Calu3 (cell line): ENCODE measurements at regions not wholly inside any gene's neighbourhood (a gene's known extent, or its start where the extent isn't known, plus 50 kb on each side); places are given as distances from the start of the nearest gene placed in this dataset.
"Not testable (repeated sequence)": the region's sequence is repeated elsewhere in the genome, so short reads cannot be mapped to it uniquely, and the experiment has no call there.

Source experiments
- BruUV-seq: library from RNA; stranded (reverse); fragments of 400-500 nt; replicated peaks from 2 replicates; lab custom pipeline; 2021; lab: Mats Ljungman, UMichigan
- CTCF ChIA-PET: fragments of 300-600 bp; sonication (Branson Sonifier 250); formaldehyde crosslinking; loops from one replicate; lab custom pipeline; 2022; ENCODE audit warnings: antibody characterized with exemption; lab: Charles Lee
- DNase-seq: peaks from one replicate; pipeline ENCODE4 v3.0.0; 2022
- H3K27ac Mint-ChIP-seq: one replicate; pipeline ENCODE4 v1.8.0; 2022; ENCODE audit warnings: mixed read lengths; ENCODE audit not compliant: unreplicated experiment
- H3K27me3 Mint-ChIP-seq: one replicate; pipeline ENCODE4 v1.8.0; 2022; ENCODE audit warnings: mixed read lengths; ENCODE audit not compliant: unreplicated experiment
- H3K36me3 Mint-ChIP-seq: one replicate; pipeline ENCODE4 v1.8.0; 2022; ENCODE audit warnings: mild to moderate bottlenecking, moderate library complexity, mixed read lengths; ENCODE audit not compliant: insufficient read depth, unreplicated experiment
- H3K4me1 Mint-ChIP-seq: one replicate; pipeline ENCODE4 v1.8.0; 2022; ENCODE audit warnings: mild to moderate bottlenecking, low read depth, mixed read lengths; ENCODE audit not compliant: unreplicated experiment
- H3K4me3 Mint-ChIP-seq: one replicate; pipeline ENCODE4 v1.8.0; 2022; ENCODE audit warnings: mild to moderate bottlenecking, low read depth, moderate library complexity, mixed read lengths; ENCODE audit not compliant: unreplicated experiment
- H3K9me3 Mint-ChIP-seq: one replicate; pipeline ENCODE4 v1.8.0; 2022; ENCODE audit warnings: low read depth, mixed read lengths; ENCODE audit not compliant: unreplicated experiment
- intact Hi-C: fragments of 100-400 bp; cut with micrococcal nuclease; formaldehyde crosslinking; loops from one replicate; pipeline ENCODE4 v1.10.0; 2022; ENCODE audit not compliant: unreplicated experiment

DNA sequence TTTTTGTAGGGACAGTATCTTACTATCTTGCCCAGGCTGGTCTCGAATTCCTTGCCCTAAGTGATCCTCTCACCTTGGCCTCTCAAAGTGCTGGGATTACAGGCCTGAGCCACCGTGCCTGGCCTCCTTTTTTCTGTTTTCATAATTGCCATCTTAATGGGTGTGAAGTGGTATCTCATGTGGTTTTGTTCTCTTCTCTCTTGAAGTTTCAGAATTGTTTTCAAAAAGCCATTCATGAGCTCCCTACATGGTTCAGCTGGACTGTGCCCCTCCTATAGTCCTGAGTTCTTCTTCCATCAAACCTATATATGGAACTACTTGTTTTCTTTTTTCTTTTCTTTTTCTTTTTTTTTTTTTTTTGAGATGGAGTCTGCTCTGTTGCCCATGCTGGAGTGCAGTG is 60.3 kb downstream of the NPIPB11 start:
- H3K9me3 Mint-ChIP-seq, H3K4me1 Mint-ChIP-seq, H3K4me3 Mint-ChIP-seq, H3K36me3 Mint-ChIP-seq, H3K27me3 Mint-ChIP-seq, CTCF ChIA-PET, H3K27ac Mint-ChIP-seq, BruUV-seq, DNase-seq, intact Hi-C loops: not testable (repeated sequence)

GRCh38 chr16:29342937-29343336 is 63.6 kb downstream of the NPIPB11 start:
- H3K9me3 Mint-ChIP-seq, CTCF ChIA-PET, intact Hi-C loops, BruUV-seq, H3K36me3 Mint-ChIP-seq, H3K4me1 Mint-ChIP-seq, H3K4me3 Mint-ChIP-seq, H3K27ac Mint-ChIP-seq, H3K27me3 Mint-ChIP-seq, DNase-seq: not testable (repeated sequence)

DNA sequence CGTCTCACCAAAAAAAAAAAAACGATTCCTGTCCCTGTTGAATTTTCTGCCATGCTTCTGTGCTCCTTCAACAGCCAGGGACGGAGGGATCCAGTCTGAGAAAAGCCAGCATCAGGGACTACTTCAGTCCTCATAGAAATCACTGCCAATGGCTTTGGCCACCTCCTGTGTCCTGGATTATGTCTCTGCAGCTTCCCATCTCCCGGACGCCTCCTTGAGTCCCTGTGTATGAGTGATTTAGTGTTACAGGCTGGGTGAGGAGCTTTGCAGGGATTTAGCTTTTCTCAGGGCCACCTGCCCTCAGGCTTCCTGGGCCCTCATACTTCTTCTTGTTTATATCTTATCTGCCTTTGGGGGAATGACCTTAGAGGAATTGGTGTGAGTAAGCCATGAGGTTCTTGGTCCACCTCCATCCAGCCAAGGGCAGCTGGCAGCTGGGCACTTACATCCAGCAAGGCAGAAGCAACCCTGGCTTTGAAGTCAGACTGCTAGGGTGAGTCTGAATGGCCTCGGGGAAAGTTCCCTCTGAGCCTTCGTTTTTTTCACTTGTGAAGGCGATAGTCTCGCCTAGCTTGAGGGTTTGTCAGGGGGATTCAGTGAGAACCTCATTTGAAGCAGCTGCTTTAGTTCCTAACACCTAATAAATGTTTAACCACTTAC is 65.6 kb downstream of the NPIPB11 start:
- H3K27me3 Mint-ChIP-seq, CTCF ChIA-PET, H3K4me3 Mint-ChIP-seq, BruUV-seq, H3K27ac Mint-ChIP-seq, H3K9me3 Mint-ChIP-seq, H3K4me1 Mint-ChIP-seq, H3K36me3 Mint-ChIP-seq, intact Hi-C loops, DNase-seq: not testable (repeated sequence)

GRCh38 chr16:29340235-29340634 is 66.3 kb downstream of the NPIPB11 start:
- H3K27me3 Mint-ChIP-seq, BruUV-seq, H3K36me3 Mint-ChIP-seq, H3K27ac Mint-ChIP-seq, DNase-seq, H3K4me1 Mint-ChIP-seq, CTCF ChIA-PET, intact Hi-C loops, H3K4me3 Mint-ChIP-seq, H3K9me3 Mint-ChIP-seq: not testable (repeated sequence)

DNA sequence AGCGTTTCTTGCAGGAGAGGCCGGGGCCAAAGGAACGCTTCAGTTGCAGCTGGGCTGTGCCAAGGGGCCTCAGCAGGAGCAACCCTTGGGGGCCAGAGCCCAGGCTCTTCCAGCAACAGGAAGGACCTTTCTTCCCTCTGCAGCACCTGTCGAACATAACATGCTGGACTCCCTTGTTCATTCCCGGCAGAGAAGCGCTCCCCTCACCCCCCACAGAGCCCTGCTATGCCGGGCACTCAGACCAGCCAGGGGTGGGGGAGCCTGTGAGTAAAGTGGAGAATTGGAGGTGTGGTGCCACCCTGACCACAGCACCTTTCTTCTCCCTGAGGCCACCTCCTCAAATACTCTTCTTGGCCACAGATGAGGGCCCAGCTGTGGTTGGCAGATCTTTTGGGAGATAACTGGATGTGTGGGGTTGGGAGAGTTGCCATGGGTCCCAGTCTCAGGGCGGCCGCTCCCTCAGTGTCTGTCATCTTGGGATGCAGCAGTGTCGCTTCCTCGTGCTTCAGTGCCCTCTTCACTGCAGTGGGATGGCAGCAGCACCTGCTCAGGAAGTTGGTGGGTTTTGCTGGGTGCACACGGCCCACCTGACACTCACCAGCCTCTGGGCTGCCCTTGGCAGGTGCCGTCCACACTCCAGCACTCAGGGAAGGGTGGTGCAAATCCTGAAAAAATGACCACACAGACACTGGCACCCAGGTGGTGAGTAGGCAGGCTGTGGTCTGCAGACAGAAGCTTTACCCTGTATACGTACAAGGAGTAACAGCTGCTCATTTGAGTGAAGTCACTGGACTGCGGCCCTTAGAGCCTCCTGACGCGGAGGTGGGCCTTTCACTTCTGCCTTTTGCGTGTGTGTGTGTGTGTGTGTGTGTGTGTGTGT is 67.5 kb downstream of the NPIPB11 start:
- DNase-seq, H3K9me3 Mint-ChIP-seq, H3K4me1 Mint-ChIP-seq, H3K36me3 Mint-ChIP-seq, BruUV-seq, H3K27ac Mint-ChIP-seq, intact Hi-C loops, CTCF ChIA-PET, H3K4me3 Mint-ChIP-seq: not testable (repeated sequence)
- peaks cover 14% of the 10 kb centered on the region for H3K27me3 Mint-ChIP-seq

DNA sequence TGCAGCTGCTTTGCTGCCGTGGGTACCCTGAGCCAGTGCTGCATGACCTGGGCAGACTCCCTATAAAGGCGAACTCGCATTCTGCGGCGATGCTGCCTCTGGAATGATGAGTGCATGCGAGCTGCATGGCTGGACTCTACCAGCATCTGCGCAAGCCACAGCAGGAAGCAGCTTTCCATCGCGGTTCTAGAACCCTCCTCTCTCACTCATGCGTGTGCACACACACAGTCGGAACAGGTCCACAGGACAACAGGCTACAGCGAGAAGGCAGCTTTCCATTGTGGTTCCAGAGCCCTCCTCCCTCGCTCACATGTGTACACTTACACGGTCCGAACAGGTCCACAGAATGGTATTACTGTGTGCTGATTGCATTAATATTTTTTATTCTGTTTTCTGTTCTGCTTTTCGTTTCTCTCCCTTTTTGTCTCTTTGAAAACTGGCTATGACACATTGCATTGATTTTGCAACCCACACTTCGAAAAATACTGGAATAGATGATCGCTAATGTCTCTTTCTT is 69.1 kb downstream of the NPIPB11 start:
- intact Hi-C loops, DNase-seq: not testable (repeated sequence)

GRCh38 chr16:29335549-29335846 is 71.0 kb downstream of the NPIPB11 start:
- H3K27me3 Mint-ChIP-seq: peaks cover 14% of the 10 kb centered on the region
- H3K9me3 Mint-ChIP-seq, H3K4me3 Mint-ChIP-seq, intact Hi-C loops, DNase-seq, H3K36me3 Mint-ChIP-seq, H3K27ac Mint-ChIP-seq, H3K4me1 Mint-ChIP-seq, BruUV-seq, CTCF ChIA-PET: not testable (repeated sequence)

More for the DNA sequence above, 69.1 kb downstream of the NPIPB11 start:
- BruUV-seq, H3K27ac Mint-ChIP-seq, H3K9me3 Mint-ChIP-seq, H3K4me1 Mint-ChIP-seq, CTCF ChIA-PET, H3K36me3 Mint-ChIP-seq, H3K4me3 Mint-ChIP-seq: not testable (repeated sequence)
- peaks cover 14% of the 10 kb centered on the region for H3K27me3 Mint-ChIP-seq

- CTCF ChIA-PET, H3K27ac Mint-ChIP-seq, H3K4me1 Mint-ChIP-seq, H3K9me3 Mint-ChIP-seq, H3K36me3 Mint-ChIP-seq, DNase-seq, H3K4me3 Mint-ChIP-seq, intact Hi-C loops, BruUV-seq: not testable (repeated sequence)
- peaks cover 14% of the 10 kb centered on the region for H3K27me3 Mint-ChIP-seq
Measured at GRCh38 chr16:29334776-29335548, 71.5 kb downstream of the NPIPB11 start.

GRCh38 chr16:29333492-29334097 is 72.9 kb downstream of the NPIPB11 start:
- intact Hi-C loops, CTCF ChIA-PET, DNase-seq, H3K36me3 Mint-ChIP-seq, BruUV-seq, H3K4me3 Mint-ChIP-seq, H3K4me1 Mint-ChIP-seq, H3K27ac Mint-ChIP-seq, H3K9me3 Mint-ChIP-seq: not testable (repeated sequence)
- H3K27me3 Mint-ChIP-seq: peaks cover 23% of the 10 kb centered on the region
